DOHH2 (cell line): ENCODE measurements at regions not wholly inside any gene's neighbourhood (a gene's known extent, or its start where the extent isn't known, plus 50 kb on each side); places are given as distances from the start of the nearest gene placed in this dataset.

Source experiments
- EZH2phosphoT487 ChIP-seq: fragments of 200-600 bp; sonication (generic); IDR thresholded peaks from 2 replicates; pipeline ENCODE4 v1.6.1; 2017; ENCODE audit warnings: borderline replicate concordance, mild to moderate bottlenecking, antibody characterized with exemption, low read length, moderate library complexity, mixed read lengths
- TF ChIP-seq, protein P1 (sequence below): fragments of 200-600 bp; sonication (generic); IDR thresholded peaks from one replicate; pipeline ENCODE4 v1.5.1; 2014; ENCODE audit warnings: antibody characterized with exemption, mild to moderate bottlenecking, low read depth, low read length; ENCODE audit not compliant: poor library complexity, severe bottlenecking

DNA sequence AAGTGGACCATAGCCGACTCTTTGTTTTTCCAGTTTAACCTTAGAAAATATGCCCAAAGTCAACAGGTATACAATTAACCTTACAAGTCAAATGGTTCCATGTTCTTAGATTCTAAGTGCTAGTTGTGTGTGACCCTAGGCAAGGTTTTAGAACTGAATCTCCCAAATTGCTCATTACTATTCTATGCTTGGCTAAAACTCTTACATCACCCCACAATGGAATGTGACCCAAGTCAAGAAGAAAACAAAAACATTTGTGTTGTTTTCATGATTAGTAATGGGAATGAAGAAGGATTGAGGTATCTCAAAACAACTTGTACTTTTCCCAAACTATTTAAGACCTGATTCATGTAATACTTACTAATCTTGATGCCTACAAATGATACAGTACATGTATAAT is 159.2 kb downstream of the ARRDC3 start:
- TF ChIP-seq, protein P1, sequence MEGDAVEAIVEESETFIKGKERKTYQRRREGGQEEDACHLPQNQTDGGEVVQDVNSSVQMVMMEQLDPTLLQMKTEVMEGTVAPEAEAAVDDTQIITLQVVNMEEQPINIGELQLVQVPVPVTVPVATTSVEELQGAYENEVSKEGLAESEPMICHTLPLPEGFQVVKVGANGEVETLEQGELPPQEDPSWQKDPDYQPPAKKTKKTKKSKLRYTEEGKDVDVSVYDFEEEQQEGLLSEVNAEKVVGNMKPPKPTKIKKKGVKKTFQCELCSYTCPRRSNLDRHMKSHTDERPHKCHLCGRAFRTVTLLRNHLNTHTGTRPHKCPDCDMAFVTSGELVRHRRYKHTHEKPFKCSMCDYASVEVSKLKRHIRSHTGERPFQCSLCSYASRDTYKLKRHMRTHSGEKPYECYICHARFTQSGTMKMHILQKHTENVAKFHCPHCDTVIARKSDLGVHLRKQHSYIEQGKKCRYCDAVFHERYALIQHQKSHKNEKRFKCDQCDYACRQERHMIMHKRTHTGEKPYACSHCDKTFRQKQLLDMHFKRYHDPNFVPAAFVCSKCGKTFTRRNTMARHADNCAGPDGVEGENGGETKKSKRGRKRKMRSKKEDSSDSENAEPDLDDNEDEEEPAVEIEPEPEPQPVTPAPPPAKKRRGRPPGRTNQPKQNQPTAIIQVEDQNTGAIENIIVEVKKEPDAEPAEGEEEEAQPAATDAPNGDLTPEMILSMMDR = no peak
- no peak for TF ChIP-seq EZH2phosphoT487
